ENCODE measurements at regions not wholly inside any gene's neighbourhood (a gene's known extent, or its start where the extent isn't known, plus 50 kb on each side); places are given as distances from the start of the nearest gene placed in this dataset.
"Not testable (repeated sequence)": the region's sequence is repeated elsewhere in the genome, so short reads cannot be mapped to it uniquely, and the experiment has no call there.

DNA sequence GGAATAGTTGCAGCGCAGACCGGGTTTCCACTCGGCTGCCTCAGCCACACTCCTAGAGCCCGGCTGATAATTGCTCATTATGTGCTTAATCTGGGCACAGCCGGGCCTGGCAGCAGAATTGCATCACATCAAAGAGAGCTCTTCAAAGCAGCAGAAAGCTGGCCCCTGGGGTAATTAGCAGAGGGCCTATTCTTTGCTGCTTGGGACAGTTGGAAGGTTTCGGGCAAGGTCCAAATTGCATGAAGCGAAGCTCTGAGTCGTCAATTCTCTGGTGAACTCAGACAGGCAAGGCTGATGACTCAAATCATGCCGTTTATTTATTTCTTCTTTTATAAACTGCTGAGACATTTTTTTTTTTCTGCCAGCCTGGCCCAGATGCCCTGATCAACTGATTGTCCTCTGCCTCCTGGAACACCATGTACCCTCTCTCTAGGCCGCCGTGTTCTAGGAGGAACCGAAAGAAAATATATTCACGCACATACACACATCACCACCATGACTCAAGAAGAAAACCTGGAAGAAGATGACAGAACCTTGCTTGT, 242.2 kb downstream of the RAB11FIP2 start:
- DNase-seq: no peak
- in situ Hi-C loops (cut with MboI; ENCODE audit: low pct_unique_long_range_greater_than_20kb, low sequenced_read_pairs): no loop called here

DNA sequence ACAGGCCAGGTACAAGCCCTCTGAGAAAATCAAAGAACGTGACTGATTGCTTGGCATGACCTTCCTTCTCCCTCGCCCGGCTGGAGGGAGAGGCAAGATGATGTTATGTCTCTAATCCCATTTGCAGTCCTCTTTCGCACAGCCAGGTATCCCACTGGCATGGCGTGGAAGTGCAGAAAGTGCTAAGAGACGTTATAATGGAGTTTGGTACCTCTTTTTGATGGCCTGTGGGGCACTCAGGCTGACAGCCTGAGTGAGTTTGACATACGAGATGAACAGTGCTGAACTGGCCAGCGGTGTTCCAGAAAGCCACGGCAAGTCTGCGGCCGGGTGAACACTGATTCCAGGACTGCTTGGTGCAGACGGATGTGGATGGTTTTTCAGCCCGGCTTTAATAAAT, 241.6 kb downstream of the RAB11FIP2 start:
- DNase-seq: no peak
- in situ Hi-C loops (cut with MboI; ENCODE audit: low pct_unique_long_range_greater_than_20kb, low sequenced_read_pairs): no loop called here

DNA sequence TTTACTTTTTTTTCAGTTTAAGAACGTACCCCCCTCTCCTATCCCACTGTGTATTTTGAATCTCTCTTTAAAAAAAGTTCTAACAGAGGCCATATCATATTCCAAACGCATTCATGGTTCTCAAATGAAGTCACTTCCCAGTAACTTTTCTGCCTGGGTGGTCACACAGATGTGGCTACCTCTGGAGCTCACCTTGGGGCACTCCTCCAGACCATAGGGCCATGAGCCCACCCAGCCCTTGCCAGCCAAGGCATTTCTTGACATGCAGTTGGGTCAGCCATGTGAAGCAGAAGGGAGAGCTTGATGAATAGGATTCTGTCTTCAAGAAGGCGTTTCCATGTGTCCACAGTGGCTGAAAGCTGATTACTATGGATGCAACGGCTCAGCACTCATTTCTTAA, 239.3 kb downstream of the RAB11FIP2 start:
- in situ Hi-C loops (cut with MboI; ENCODE audit: low pct_unique_long_range_greater_than_20kb, low sequenced_read_pairs): no loop called here

DNA sequence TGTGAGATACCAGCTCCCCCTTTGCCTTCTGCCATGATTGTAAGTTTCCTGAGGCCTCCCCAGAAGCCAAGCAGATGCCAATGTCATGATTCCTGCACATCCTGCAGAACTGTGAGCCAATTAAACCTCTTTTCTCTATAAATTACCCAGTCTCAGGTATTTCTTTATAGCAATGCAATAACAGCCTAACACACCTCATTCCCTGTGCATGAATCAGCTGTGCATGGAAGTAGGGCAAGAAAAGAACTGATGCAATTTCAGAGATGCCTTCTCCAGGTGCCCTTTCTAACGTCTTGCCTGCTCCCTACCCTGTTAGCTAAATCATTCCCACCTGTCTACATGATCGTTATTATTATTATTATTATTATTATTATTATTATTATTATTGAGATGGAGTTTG, 230.9 kb downstream of the RAB11FIP2 start:
- DNase-seq; in situ Hi-C loops (cut with MboI; ENCODE audit: low pct_unique_long_range_greater_than_20kb, low sequenced_read_pairs): not testable (repeated sequence)

More for the DNA sequence above, 239.3 kb downstream of the RAB11FIP2 start:
- no peak for DNase-seq

DNA sequence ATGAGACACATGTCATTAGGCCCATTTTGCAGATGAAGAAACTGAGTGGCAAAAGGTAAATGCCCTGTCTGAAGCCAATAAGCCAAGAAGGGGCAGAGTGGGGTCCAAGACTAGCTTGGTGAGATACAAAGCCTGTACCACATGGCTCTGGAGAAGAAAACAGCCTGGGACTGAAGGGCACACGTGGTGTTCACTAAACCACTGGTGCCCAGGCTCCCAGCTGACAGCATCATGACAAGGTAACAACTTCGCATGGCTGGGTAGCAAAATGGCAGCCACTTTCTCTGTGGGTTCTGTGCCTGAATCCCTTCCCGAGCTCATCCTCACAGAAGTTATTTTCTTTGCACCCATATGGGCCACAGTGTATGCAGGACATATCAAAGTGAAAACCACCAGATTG, 229.6 kb downstream of the RAB11FIP2 start:
- no peak for DNase-seq
- in situ Hi-C loops (cut with MboI; ENCODE audit: low pct_unique_long_range_greater_than_20kb, low sequenced_read_pairs): no loop called here

DNA sequence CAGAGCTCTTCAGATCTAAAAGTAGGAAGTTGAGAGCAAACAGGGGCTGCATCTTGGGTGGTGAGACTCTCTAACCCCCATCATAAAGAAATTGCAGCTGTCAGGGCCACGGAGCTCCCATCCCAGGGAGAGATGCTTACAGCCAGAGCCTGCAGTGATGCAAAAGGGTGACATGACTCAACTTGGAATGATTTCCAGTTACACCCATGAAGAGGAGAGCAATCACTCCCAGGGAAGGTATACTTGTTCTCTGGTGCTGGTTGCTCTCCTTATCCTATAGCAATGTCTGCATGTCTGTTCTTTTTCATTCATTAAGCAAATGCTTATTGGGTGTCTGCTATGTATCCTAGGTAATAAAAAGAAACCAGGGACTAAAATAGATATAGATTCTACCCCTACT, 228.0 kb downstream of the RAB11FIP2 start:
- no peak for DNase-seq
- in situ Hi-C loops (cut with MboI; ENCODE audit: low pct_unique_long_range_greater_than_20kb, low sequenced_read_pairs): no loop called here

DNA sequence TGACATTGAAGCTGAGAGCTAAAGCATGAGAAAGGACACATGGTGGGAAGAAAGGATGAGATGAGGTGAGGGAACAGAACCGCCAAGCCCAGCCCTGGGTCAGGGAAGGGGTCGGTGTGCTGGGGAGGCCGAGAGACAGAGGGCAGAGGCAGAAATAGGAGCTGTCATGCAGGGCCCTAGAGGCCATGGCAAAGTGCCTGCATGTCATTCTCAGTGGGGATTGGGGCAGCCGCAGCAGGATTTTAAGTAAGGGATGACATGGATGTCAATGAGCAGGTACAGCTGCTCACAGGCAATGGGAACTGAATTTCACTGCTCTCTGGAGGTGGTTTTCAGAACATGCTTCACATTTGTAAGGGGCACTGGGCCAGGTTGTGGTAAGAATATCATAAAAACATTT, 227.4 kb downstream of the RAB11FIP2 start:
- in situ Hi-C loops (cut with MboI; ENCODE audit: low pct_unique_long_range_greater_than_20kb, low sequenced_read_pairs): no loop called here
- no peak for DNase-seq

DNA sequence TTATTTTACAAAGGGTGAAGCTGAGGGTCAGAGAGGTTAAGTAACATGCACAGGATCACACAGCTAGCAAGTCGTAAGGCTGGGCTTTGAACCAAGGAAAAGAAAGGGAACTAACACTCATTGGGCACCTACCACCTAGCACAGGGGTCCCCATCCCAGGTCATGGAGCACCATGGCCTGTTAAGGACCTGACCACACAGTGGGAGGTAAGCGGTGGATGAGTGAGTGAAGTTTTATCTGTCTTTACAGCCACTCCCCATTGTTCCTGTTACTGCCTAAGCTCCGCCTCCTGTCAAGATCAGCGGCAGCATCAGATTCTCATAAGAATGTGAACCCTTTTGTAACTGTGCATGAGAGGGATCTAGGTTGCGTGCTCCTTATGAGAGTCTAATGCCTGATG, 222.8 kb downstream of the RAB11FIP2 start:
- no peak for DNase-seq
- in situ Hi-C loops (cut with MboI; ENCODE audit: low pct_unique_long_range_greater_than_20kb, low sequenced_read_pairs): no loop called here

DNA sequence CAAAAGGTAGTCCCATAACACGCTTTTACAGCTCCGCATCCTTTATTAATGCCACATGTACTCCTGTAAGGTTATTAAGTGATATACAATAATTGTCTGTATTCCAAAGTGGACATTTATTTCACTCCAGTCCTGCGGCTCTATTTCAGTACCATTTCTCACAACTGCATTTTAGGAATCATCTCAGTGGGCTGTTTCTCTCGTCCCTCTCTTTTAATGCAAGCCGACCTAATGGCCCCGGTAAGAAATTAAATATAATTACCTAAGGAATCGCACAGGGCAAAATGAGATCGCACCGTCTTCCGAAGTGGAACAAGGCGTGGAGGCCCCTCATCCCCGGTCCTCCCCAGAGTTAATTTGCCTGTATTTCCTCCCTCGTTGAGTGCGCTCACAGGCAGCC, 216.5 kb downstream of the RAB11FIP2 start:
- no peak for DNase-seq
- in situ Hi-C loops (cut with MboI; ENCODE audit: low pct_unique_long_range_greater_than_20kb, low sequenced_read_pairs): no loop called here

DNA sequence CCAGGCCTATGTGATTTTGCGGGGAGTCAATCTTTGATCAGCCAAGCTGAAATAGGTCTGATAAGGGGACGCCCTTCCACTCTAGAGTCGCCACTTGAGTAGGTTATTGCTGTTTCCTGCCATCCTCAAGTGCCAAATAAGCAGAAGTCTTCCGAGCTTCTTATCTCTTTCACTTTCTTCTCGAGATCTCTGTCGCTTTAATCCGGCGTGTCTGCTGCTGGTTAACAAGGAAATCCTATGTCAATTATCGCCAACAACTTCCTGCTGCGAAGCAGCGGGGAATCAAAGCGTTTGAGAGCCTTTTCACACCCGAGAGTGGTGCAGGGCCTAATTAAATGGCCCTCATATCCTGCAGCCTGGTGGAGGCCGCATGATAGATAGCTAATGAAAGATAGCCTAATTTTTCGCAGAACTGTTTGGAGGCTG, 215.9 kb downstream of the RAB11FIP2 start:
- peak; percentile 50 for DNase-seq
- in situ Hi-C loops (cut with MboI; ENCODE audit: low pct_unique_long_range_greater_than_20kb, low sequenced_read_pairs): no loop called here

DNA sequence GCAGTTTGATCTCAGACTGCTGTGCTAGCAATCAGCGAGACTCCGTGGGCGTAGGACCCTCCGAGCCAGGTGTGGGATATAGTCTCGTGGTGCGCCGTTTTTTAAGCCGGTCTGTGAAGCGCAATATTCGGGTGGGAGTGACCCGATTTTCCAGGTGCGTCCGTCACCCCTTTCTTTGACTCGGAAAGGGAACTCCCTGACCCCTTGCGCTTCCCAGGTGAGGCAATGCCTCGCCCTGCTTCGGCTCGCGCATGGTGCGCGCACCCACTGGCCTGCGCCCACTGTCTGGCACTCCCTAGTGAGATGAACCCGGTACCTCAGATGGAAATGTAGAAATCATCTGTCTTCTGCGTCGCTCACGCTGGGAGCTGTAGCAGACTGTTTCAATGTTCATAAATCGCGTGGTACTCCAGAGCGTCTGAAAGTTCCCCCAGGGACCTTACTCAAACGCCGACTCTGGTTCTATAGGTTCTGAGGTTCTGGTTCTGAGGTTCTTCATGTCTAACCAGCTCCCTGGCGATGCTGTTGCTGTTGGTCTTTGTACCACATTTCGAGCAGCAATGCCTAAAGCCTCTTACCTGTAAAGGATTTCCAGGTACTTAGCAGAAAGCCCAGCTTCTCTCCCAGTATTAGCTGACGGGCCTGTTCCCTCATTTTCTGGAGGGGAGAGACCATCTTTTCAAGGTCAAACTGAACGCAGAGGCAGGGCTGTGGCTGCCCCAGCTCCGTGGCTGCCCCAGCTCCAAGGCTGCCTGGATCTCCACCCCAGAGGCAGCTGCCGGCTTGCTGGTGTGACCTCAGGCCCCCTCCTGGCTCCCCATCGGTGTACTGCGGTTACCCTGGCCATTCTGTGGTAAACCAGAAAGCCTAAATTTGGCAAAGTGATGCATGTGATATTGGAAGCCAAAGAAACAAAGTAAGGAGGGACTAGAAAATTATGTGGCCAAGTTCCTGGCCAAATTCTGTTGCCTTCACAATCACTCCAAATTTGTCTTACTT, 207.9 kb downstream of the RAB11FIP2 start:
- in situ Hi-C loops (cut with MboI; ENCODE audit: low pct_unique_long_range_greater_than_20kb, low sequenced_read_pairs); DNase-seq: not testable (repeated sequence)

DNA sequence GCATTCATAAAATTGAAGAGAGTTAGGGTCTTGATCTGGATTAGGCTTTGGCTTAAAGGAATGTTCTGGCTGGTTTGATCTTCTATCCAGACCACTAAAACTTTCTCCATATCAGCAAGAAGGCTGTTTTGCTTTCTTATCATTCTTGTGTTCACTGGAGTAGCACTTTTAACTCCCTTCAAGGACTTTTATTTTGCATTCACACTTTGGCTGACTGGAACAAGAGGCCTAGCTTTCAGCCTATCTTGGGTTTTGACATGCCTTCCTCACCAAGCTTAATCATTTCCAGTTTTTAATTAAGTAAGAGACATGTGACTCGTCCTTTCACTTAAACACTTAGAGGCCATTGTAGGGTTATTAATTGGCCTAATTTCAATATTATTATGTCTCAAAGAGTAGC, 190.3 kb downstream of the RAB11FIP2 start:
- DNase-seq; in situ Hi-C loops (cut with MboI; ENCODE audit: low pct_unique_long_range_greater_than_20kb, low sequenced_read_pairs): not testable (repeated sequence)

DNA sequence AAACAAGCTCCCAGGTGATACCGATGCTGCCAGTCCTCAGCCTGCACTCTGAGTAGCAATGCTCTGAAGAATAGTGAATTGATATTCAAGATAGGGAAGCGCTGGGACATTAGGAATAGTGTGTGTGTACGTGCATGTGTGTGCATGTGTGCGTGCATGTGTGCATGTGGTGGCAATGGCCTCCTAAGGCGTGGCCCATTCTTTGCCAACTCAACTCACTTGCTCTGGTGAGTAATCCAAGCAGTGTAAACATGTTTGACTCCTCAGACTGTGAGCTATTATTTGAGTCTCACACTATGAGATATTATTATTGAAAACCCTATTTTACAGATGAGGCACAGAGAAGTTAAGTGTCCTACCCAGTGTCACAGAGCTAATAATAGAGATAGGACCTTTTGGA, 186.6 kb downstream of the RAB11FIP2 start:
- in situ Hi-C loops (cut with MboI; ENCODE audit: low pct_unique_long_range_greater_than_20kb, low sequenced_read_pairs): no loop called here
- no peak for DNase-seq

DNA sequence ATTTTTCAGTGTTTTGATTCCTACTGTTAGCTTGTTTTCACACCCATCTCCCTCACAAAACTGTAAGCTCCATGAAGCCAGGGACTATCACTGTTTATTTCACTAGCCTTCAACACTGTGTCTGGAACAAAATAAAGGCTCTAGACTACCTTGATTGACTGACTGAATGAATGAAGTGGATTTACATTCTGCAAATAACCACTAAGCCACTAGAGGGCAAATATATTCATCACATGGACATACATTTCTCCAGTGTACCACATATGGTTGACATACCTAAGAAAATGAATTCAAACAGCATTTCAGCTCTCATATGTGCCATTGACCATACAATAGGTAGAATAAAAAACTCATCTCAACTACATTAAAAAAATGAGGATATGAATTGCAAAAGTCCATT, 185.9 kb downstream of the RAB11FIP2 start:
- in situ Hi-C loops (cut with MboI; ENCODE audit: low pct_unique_long_range_greater_than_20kb, low sequenced_read_pairs): no loop called here
- peak; percentile 43 for DNase-seq

DNA sequence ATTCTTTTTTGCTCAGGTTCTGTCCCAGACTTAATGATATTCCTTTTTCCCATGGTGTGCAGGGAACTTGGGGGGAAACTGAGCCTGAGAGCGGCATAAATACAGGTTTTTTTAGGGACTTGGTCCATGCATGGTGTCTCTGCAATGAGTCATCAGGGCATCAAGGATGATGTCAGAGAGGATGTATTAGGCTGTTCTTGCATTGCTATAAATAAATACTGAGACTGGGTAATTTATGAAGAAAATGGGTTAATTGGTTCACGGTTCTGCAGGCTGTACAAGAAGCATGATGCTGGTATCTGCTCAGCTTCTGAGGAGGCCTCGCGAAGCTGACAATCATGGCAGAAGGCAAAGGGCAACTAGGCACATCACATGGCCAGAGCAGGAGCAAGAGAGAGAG, 185.4 kb downstream of the RAB11FIP2 start:
- no peak for DNase-seq
- in situ Hi-C loops (cut with MboI; ENCODE audit: low pct_unique_long_range_greater_than_20kb, low sequenced_read_pairs): no loop called here

DNA sequence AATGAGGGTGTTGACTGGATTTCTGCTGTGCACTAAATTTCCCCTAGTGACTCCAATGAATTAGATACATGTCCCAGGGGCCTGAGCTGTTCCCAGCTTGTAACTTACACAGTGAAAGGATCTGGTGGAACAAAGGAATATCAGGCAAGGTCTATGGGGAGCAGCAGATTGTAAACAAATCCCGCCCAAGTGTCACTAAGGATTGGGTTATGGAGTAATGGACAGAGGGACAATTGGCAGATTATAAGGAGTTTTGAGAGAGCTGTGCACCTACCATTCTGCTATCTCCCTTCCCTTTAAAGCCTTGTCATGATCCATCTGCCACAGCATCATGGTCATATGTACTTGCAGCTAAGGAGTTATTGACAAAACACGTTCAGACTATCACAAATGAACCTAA, 183.0 kb downstream of the RAB11FIP2 start:
- in situ Hi-C loops (cut with MboI; ENCODE audit: low pct_unique_long_range_greater_than_20kb, low sequenced_read_pairs): no loop called here

DNA sequence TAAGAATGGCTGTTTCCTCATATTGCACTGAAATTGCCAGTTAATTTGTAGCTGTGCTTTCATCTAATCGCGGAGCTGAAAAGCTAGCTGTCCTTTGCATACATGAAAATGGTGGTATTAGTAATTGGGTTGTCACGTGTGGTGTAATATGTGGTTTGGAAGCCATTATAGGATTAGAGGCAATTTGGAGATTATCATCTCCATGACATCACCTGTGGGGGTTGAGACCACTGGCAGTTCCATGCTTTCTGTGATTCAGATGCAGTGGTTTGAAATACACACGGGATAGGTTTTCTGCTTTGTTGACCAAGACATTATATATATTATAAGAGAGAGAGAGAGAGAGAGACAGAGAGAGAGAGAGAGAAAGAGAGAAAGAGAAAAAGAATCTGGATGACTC, 180.8 kb downstream of the RAB11FIP2 start:
- in situ Hi-C loops (cut with MboI; ENCODE audit: low pct_unique_long_range_greater_than_20kb, low sequenced_read_pairs): no loop called here
- DNase-seq: no peak

More for the DNA sequence above, 183.0 kb downstream of the RAB11FIP2 start:
- DNase-seq: no peak

DNA sequence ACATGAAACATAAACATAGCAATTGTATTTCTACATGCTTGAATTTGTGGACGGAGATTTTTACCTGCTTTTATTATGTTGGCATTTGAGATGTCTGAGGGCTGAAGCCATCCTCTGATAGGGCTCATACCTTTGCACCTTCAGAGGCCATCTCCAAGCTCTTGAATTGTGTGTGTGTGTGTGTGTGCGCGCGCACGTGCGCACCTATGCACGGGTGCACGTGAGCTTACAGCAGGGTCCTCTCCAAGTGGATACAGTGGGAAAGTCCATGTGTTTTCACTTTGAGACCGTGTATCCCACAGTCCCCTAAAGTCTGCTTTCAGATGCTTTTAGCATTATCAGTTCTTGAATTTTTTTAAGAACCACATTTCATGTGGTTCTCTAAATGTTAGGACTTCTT, 178.6 kb downstream of the RAB11FIP2 start:
- no peak for DNase-seq
- in situ Hi-C loops (cut with MboI; ENCODE audit: low pct_unique_long_range_greater_than_20kb, low sequenced_read_pairs): no loop called here

DNA sequence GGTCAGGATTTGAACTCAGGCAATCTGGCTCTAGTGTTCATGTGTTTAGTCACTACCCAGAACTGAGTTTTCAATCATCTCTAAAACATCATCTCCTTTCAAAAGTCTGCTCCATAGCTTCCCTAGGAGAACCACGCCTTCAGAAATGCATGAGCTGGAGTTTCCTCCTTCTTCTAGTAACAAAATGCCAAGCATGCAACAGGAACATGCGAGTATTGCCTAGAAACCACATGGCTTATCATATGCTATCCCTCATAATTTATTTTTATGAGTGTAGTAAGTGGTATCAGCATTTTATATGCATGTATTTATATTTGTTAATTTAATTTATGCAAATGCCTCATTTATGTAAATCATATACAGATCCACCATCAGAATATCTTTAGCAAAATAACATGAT, 170.9 kb downstream of the RAB11FIP2 start:
- no peak for DNase-seq
- in situ Hi-C loops (cut with MboI; ENCODE audit: low pct_unique_long_range_greater_than_20kb, low sequenced_read_pairs): no loop called here

DNA sequence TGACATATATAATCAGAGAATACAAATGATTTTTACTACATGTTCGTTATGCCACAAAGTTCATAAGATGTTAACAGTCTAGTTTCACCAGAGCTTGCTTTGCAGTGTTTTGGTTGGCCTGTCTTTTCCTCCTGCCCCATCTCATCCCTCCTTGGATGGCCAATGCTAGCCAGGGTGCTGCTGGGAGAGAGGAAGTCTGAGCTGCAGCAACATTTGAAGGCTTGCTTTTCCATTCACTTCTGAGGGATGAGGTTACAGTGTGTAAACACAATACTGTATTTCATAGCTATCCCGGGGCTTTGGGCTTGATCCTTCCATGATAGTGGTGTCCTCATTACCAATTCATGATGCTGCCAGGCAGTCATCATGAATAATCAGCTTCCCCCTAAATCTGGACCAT, 170.5 kb downstream of the RAB11FIP2 start:
- no peak for DNase-seq
- in situ Hi-C loops (cut with MboI; ENCODE audit: low pct_unique_long_range_greater_than_20kb, low sequenced_read_pairs): no loop called here

DNA sequence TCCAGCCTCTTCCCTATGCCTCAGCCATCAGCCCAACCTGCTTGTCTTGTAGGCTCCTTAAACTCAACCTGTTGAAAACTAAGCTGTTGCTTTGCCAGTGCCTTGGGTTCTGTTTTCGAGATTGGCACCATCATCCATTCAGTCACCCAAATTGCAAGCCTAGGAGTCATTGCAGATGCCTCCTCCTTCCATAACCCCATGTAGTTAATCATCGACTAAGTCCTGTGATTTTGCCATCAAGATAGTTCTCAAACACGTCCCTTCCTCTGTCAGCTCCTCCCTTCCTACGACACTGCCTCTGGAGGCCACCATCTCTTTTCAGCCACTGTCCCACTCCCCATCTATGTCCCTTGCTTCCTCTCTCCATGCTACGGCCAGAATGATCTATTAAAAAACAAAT, 168.1 kb downstream of the RAB11FIP2 start:
- DNase-seq: no peak
- in situ Hi-C loops (cut with MboI; ENCODE audit: low pct_unique_long_range_greater_than_20kb, low sequenced_read_pairs): no loop called here

All from KBM-7 (cell line).